ENCODE measurements at regions not wholly inside any gene's neighbourhood (a gene's known extent, or its start where the extent isn't known, plus 50 kb on each side); places are given as distances from the start of the nearest gene placed in this dataset.

DNA sequence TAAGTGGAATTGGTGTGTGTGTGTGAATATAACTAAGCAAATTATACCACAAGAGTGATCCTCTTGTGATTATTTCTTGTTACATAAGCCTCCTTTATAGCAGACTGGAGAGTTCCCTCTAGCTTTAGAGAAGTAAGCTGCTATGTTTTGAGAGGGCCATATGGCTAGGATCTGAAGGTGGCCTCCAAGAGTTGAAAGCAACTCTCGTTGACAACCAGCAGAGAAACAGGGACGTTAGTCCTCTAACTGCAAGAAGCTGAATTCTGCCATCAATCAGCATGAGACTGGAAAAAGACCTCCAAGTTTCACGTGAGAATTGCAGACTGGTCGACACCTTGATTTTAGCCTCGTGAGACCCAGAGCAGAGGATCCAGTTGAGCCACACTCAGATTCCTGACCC is 278.5 kb upstream of the ZNF717 start:
- no peak for DNase-seq (ENCODE audit: low read depth in 2 of 2)

- DNase-seq (ENCODE audit: low read depth in 2 of 2): no peak
Measured at GRCh38 chr3:76065964-76066363, 280.6 kb upstream of the ZNF717 start.

- DNase-seq (ENCODE audit: low read depth in 2 of 2): no peak
Measured at GRCh38 chr3:76078101-76078500, 292.8 kb upstream of the ZNF717 start.

- no peak for DNase-seq (ENCODE audit: low read depth in 2 of 2)
Measured at GRCh38 chr3:76083992-76084391, 298.6 kb upstream of the ZNF717 start.

DNA sequence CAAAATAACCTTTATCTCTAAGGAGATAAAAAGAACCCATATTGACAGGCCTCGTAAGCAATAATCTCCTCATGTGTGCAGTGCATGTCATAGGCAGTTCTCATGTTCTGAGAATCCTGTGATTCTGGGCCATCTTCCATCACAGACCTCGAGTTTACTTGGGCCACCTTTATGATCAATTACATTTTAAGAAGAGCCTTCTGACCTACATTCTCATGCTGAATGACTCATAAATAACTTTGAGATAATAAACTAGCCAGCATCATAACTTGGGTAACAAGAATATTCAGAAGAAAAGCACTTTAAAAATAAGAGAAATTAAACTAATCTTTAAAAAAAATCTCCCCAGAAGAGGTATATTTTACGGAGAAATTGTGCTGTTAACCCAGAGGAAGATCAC is 310.7 kb upstream of the ZNF717 start:
- no peak for DNase-seq (ENCODE audit: low read depth in 2 of 2)

GRCh38 chr3:76096836-76097588 is 311.7 kb upstream of the ZNF717 start:
- no peak for DNase-seq (ENCODE audit: low read depth in 2 of 2)

GRCh38 chr3:76097589-76097969 is 312.2 kb upstream of the ZNF717 start:
- no peak for DNase-seq (ENCODE audit: low read depth in 2 of 2)

DNA sequence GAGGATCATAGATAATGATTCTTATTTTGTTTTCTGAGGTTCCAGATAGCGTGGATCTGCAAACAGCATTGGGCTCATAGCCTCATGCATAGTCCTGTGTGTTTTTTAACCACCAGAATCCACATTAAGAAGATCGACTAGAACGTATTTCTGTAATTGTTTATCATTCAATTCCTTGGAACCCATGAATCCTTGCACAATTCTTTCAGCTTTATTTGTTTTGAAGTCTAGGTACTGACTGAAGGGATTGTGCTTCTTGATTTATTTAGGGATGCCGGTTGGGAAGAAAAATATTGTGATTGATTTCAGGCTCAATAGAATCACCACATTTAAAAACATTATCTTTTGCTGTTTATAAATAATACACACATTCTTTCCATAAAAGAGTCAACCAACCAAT is 314.6 kb upstream of the ZNF717 start:
- DNase-seq (ENCODE audit: low read depth in 2 of 2): no peak

DNA sequence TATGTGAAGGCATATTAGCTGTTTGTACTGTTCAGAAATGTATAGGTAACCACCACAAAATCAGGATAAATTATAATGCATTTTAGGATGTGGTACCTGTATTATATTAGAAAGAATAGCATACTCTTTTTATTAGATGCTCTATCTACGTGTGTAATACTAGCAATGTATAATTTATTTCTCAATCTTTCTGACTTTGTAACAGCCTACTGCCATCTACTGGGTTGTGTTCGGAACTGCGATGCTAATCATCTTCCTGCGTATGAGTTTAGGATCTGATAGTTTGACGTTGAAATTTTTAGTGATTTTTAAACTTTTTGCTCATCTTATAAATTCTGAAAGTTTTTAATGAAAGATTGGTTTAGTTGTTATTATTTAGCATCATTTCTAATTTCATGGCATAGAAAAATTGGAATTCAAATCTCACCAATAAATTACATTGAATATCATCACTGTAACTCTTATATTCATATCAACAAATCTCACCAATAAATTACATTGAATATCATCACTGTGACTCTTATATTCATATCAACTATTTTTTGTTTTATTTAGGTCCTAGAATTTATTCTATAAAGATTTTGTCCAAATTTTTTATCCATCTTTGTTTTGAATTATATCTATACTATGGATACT is 322.7 kb upstream of the ZNF717 start:
- no peak for DNase-seq (ENCODE audit: low read depth in 2 of 2)

- DNase-seq (ENCODE audit: low read depth in 2 of 2): no peak
Measured at GRCh38 chr3:76111808-76112207, 326.5 kb upstream of the ZNF717 start.

DNA sequence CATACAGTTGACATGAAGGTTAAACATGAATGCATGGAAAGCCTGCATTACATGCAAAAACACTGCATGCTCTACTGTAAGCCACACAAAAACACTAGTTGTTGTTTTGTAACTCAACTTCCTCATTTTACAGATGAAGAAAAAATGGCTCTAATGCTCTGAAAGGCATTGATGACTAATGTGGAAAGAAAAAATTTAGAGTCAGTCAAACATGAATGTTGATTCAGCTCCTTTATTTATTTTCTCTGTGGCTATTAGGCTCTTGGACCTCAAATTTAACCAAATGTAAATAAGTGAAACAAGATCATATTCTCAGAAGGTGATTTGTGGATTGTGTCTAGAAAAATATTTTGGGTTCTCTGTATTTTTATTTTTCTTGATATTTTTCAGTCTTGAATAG is 336.7 kb upstream of the ZNF717 start:
- DNase-seq (ENCODE audit: low read depth in 2 of 2): no peak

- no peak for DNase-seq (ENCODE audit: low read depth in 2 of 2)
Measured at GRCh38 chr3:76129441-76129840, 344.1 kb upstream of the ZNF717 start.

GRCh38 chr3:76131396-76132153 is 346.2 kb upstream of the ZNF717 start:
- DNase-seq (ENCODE audit: low read depth in 2 of 2): no peak

GRCh38 chr3:76132154-76132470 is 346.8 kb upstream of the ZNF717 start:
- no peak for DNase-seq (ENCODE audit: low read depth in 2 of 2)

DNA sequence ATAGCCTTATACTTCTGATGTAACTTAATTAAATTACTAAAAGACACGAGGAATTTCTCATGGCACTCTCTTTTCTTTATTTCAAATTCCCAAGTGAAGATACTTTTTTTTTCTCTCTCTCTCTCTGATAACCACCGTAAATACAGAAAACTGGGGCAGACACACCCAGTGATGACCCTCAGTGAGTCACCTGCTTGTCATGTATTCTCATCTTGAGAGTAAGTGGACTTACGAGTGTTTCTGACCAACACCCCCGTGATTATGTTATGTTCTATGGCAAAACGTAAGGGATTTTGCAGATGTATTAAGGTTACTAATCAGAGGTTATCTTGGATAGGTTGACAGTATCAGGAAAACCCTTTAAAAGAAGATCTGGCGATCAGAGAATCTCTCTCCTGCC is 348.8 kb upstream of the ZNF717 start:
- DNase-seq (ENCODE audit: low read depth in 2 of 2): no peak

- no peak for DNase-seq (ENCODE audit: low read depth in 2 of 2)
Measured at GRCh38 chr3:76138921-76139320, 353.6 kb upstream of the ZNF717 start.

GRCh38 chr3:76147846-76148245 is 362.5 kb upstream of the ZNF717 start:
- no peak for DNase-seq (ENCODE audit: low read depth in 2 of 2)

- no peak for DNase-seq (ENCODE audit: low read depth in 2 of 2)
Measured at GRCh38 chr3:76152028-76152427, 366.7 kb upstream of the ZNF717 start.

- DNase-seq (ENCODE audit: low read depth in 2 of 2): no peak
Measured at GRCh38 chr3:76161856-76162255, 376.5 kb upstream of the ZNF717 start.

- no peak for DNase-seq (ENCODE audit: low read depth in 2 of 2)
Measured at GRCh38 chr3:76171647-76172046, 386.3 kb upstream of the ZNF717 start.

DNA sequence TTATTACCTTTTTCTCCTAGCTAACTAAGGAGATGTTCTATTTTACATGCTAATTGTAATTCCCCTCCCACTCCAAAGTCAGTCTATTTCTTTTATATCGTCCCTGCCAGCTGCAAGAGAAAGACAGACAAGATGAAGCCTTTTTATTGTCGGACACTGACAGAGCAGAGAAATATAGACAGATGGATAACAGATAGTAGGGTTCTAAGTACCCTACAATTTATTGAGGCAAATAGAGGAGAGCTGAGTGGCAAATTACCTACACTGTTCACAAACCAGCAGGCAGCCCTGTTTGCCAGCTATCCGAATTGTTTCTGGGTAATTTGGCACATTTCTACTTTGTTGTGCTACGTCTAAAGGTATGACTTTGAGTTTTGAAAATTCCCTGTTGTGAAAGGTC is 392.3 kb upstream of the ZNF717 start:
- no peak for DNase-seq (ENCODE audit: low read depth in 2 of 2)

GRCh38 chr3:76178412-76178811 is 393.1 kb upstream of the ZNF717 start:
- no peak for DNase-seq (ENCODE audit: low read depth in 2 of 2)

- no peak for DNase-seq (ENCODE audit: low read depth in 2 of 2)
Measured at GRCh38 chr3:76181213-76181612, 395.9 kb upstream of the ZNF717 start.
